A673 (cell line): ENCODE measurements at regions not wholly inside any gene's neighbourhood (a gene's known extent, or its start where the extent isn't known, plus 50 kb on each side); places are given as distances from the start of the nearest gene placed in this dataset.

Experiments used
- BruUV-seq: library from RNA; stranded (reverse); fragments of 400-500 nt; replicated peaks from 2 replicates; lab custom pipeline; 2021; lab: Mats Ljungman, UMichigan
- CTCF ChIA-PET: fragments of 300-600 bp; sonication (Branson Sonifier 250); formaldehyde crosslinking; loops from one replicate; lab custom pipeline; 2022; ENCODE audit warnings: antibody characterized with exemption; lab: Charles Lee
- POLR2A ChIA-PET: fragments of 300-600 bp; sonication (Branson Sonifier 250); formaldehyde crosslinking; loops from one replicate; lab custom pipeline; 2022; ENCODE audit warnings: antibody characterized with exemption; ENCODE audit not compliant: low non-redundant PET; lab: Charles Lee
- DNase-seq: peaks from one replicate; pipeline ENCODE4 v3.0.0-alpha.2; 2015; ENCODE audit warnings: low spot score
- H3K27ac ChIP-seq: fragments of 200-600 bp; sonication (generic); 2 replicates; pipeline ENCODE4 v1.5.1; 2016; ENCODE audit warnings: mixed run types, low read depth, mild to moderate bottlenecking, mixed read lengths, antibody characterized with exemption, low read length; ENCODE audit not compliant: poor library complexity, severe bottlenecking
- H3K27me3 ChIP-seq: fragments of 200-600 bp; sonication (generic); replicated peaks from 2 replicates; pipeline ENCODE4 v1.6.1; 2017; ENCODE audit warnings: mixed run types, low read depth, mild to moderate bottlenecking, mixed read lengths, antibody characterized with exemption, low read length; ENCODE audit not compliant: insufficient read depth, poor library complexity
- H3K36me3 ChIP-seq: fragments of 200-600 bp; sonication (generic); 2 replicates; pipeline ENCODE4 v1.6.1; 2016; ENCODE audit warnings: mixed run types, mild to moderate bottlenecking, mixed read lengths, antibody characterized with exemption, low read length; ENCODE audit not compliant: insufficient read depth, poor library complexity, severe bottlenecking
- H3K4me1 ChIP-seq: fragments of 200-600 bp; sonication (generic); 2 replicates; pipeline ENCODE4 v1.6.1; 2017; ENCODE audit warnings: mixed run types, mild to moderate bottlenecking, mixed read lengths, antibody characterized with exemption, low read length; ENCODE audit not compliant: insufficient read depth, poor library complexity, severe bottlenecking
- H3K4me3 ChIP-seq: fragments of 200-600 bp; sonication (generic); 2 replicates; pipeline ENCODE4 v1.5.1; 2016; ENCODE audit warnings: low read depth, mixed run types, mild to moderate bottlenecking, mixed read lengths, low read length; ENCODE audit not compliant: poor library complexity, severe bottlenecking
- H3K9me3 ChIP-seq: fragments of 200-600 bp; sonication (generic); 2 replicates; pipeline ENCODE4 v1.6.1; 2016; ENCODE audit warnings: mixed run types, low read depth, mild to moderate bottlenecking, mixed read lengths, antibody characterized with exemption, low read length; ENCODE audit not compliant: poor library complexity, severe bottlenecking
- CTCF ChIP-seq: fragments of 300-800, 200-600 bp; sonication (generic); conservative IDR thresholded peaks from 2 replicates; pipeline ENCODE4 v1.5.1; 2017; ENCODE audit warnings: low read depth, mild to moderate bottlenecking, antibody characterized with exemption, low read length, moderate library complexity, mixed read lengths
- EZH2 ChIP-seq: fragments of 200-600 bp; sonication (generic); IDR thresholded peaks from 2 replicates; pipeline ENCODE4 v1.6.1; 2017; ENCODE audit warnings: borderline replicate concordance, low read depth, mild to moderate bottlenecking, mixed read lengths, antibody characterized with exemption, low read length; ENCODE audit not compliant: poor library complexity, severe bottlenecking
- intact Hi-C: fragments of 100-400 bp; cut with micrococcal nuclease; formaldehyde crosslinking; loops from one replicate; pipeline ENCODE4 v1.10.0; 2022; ENCODE audit not compliant: unreplicated experiment

- H3K36me3 ChIP-seq, result no peaks in the 10 kb centered on the region
- ChIA-PET POLR2A (no interaction called here), CTCF (no interaction called here)
- BruUV-seq, result no TSS peak
- no peak for DNase-seq
- H3K27ac ChIP-seq, result no peak overlapping the region
- intact Hi-C loops, result no loop called here
- TF ChIP-seq EZH2, result no peak
- no peak for TF ChIP-seq CTCF
- no peaks in the 10 kb centered on the region for H3K4me1 ChIP-seq
- no peak overlapping the region for H3K4me3 ChIP-seq
- peaks cover 19% of the 10 kb centered on the region for H3K9me3 ChIP-seq
- H3K27me3 ChIP-seq, result no peaks in the 10 kb centered on the region
Measured at GRCh38 chr21:19648391-19648790, 1244.8 kb upstream of the TMPRSS15 start.

GRCh38 chr21:19683492-19683891, 1279.9 kb upstream of the TMPRSS15 start:
- BruUV-seq, result no TSS peak
- Histone ChIP-seq H3K36me3 (no peaks in the 10 kb centered on the region), H3K4me1 (no peaks in the 10 kb centered on the region), H3K9me3 (peaks cover 30% of the 10 kb centered on the region), H3K27ac (no peak overlapping the region), H3K4me3 (no peak overlapping the region), H3K27me3 (no peaks in the 10 kb centered on the region)
- no peak for TF ChIP-seq CTCF
- TF ChIP-seq EZH2, result no peak
- POLR2A ChIA-PET, result no interaction called here
- no peak for DNase-seq
- intact Hi-C loops, result no loop called here
- CTCF ChIA-PET, result no interaction called here

- no peaks in the 10 kb centered on the region for H3K27me3 ChIP-seq
- CTCF ChIA-PET, result no interaction called here
- TF ChIP-seq EZH2 (no peak), CTCF (no peak)
- peaks cover 30% of the 10 kb centered on the region for H3K9me3 ChIP-seq
- no TSS peak for BruUV-seq
- no peaks in the 10 kb centered on the region for H3K4me1 ChIP-seq
- H3K36me3 ChIP-seq, result no peaks in the 10 kb centered on the region
- H3K4me3 ChIP-seq, result no peak overlapping the region
- no peak overlapping the region for H3K27ac ChIP-seq
- POLR2A ChIA-PET, result no interaction called here
- intact Hi-C loops, result no loop called here
- no peak for DNase-seq
Measured at GRCh38 chr21:19684328-19684727, 1280.7 kb upstream of the TMPRSS15 start.
